GM18498 (cell line): ENCODE measurements at regions not wholly inside any gene's neighbourhood (a gene's known extent, or its start where the extent isn't known, plus 50 kb on each side); places are given as distances from the start of the nearest gene placed in this dataset.
"Not testable (repeated sequence)": the region's sequence is repeated elsewhere in the genome, so short reads cannot be mapped to it uniquely, and the experiment has no call there.

Experiments
- ATAC-seq: cut with Tn5 transposase; IDR thresholded peaks from one replicate; pipeline ENCODE4 v1.9.1; 2021; ENCODE audit warnings: mild to moderate bottlenecking, moderate library complexity; ENCODE audit not compliant: unreplicated experiment

GRCh38 chr4:188370777-188371176, 231.5 kb downstream of the TRIML1 start:
- no peak for ATAC-seq

DNA sequence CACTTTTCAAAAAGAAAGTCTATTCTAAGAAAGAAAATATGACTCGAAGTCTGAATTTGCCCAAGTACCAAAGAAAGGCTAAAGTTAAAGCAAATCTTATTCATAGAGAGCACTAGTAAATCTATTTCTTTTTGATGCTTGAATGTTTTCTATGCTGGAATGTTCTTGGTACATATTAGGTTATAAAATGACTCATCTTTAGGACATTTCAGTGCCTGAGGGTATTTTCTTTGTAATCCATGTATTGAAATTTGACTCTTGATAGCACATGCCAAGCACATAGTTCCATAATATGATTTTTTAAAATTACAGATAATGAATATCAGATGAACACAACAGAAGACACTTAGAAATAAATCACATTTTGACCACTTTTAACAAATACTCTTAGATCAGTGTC, 232.8 kb downstream of the TRIML1 start:
- ATAC-seq: no peak

DNA sequence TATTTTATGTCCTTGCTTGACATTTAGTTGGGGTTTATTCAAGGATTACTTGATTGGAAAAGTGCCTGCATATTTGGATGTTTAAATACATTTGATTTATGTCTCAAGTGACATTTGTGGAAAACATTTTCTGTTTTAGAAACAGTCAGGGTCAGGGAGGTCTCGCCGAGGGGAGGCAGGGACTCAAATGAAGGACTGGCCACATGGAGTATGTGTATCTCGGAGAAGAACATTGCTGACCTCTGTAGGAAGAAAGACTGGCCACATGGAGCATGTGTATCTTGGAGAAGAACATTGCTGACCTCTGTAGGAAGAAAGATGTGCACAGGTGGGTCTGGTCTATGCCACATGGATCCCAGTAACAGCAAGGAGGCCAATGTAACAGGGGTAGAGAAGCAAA, 233.6 kb downstream of the TRIML1 start:
- no peak for ATAC-seq

GRCh38 chr4:188374871-188375270, 235.6 kb downstream of the TRIML1 start:
- ATAC-seq: no peak

DNA sequence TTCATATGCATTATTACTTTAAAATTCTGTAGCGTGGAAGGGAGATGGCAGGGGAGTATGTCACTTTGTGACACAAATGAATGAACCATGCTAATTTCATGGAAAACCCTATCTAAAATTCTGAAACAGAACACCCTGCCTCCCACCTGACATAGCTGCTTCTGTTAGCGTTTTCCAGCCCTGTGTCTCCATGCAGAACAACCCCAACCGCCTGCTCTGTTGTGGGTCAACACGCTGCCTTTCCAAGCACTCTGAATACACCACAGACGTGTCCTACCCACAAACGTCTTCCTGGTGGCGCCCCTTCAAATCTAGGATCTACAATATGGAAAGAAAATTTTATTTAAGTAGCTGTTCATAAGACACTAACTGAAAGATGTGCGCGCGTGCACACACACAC, 238.6 kb downstream of the TRIML1 start:
- no peak for ATAC-seq

DNA sequence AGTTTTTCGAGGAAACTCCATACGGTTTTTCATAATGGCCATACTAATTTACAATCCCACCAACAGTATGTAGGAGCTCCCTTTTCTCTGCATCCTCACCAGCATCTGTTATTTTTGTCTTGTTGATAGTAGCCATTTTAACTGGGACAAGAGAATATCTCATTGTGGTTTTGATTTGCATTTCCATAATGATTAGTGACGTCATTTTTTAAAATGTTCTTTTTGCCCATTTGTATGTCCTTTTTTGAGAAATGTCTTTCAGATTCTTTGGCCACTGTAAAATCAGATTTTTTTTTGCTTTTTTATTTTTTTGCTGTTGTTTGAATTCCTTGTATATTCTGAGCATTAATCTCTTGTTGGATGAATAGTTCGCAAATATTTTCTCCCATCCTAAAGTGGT, 243.9 kb downstream of the TRIML1 start:
- ATAC-seq: no peak

DNA sequence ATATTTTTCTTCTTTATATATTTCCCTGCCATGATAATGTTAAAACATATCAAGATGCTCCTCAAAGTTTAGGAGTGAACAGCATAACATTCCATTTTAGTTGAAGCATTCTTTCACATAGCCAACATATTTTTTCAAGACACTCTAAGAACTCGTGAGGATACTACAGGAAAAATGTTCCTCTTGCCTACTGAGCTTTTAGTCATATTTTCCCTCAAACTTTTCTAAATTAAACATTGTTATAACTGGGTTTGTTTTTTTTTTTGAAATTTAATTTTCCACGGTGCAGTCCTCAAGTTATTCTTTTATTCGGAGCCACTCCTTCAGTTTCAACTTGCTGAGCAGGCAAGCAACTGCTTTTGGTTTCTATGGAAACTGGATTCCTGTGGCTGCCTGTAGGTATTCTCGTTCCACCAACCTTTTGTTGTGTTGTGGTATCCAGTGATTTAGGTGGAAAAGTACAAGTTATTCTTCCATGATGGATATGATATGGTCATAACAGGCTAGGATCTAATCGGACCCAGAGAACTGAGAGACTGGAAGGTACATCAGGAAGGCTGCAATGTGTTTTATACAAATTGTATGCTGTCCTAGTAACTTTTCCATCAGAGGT, 248.0 kb downstream of the TRIML1 start:
- ATAC-seq: no peak

- not testable (repeated sequence) for ATAC-seq
Observed at GRCh38 chr4:188391349-188391748, 252.1 kb downstream of the TRIML1 start.

DNA sequence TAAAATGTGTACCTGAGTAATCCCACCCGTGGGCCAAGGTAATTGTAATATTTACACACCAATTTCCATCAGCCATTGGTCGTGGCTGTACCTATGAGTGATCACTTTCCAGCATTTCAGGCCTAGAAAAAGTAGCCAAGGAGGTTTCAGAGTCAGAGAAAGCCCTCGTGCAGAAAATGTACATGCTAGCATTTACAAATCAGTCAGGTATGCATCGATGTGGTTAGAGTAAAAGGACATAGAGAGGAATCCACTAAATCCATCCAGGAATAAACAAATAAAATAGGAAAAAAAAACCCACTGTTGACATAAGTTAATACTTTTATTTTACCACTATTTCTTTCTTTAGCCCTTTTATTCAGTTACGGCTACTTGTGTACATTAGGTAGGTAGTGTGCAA, 256.8 kb downstream of the TRIML1 start:
- no peak for ATAC-seq

- no peak for ATAC-seq
Observed at GRCh38 chr4:188399834-188400233, 260.6 kb downstream of the TRIML1 start.

DNA sequence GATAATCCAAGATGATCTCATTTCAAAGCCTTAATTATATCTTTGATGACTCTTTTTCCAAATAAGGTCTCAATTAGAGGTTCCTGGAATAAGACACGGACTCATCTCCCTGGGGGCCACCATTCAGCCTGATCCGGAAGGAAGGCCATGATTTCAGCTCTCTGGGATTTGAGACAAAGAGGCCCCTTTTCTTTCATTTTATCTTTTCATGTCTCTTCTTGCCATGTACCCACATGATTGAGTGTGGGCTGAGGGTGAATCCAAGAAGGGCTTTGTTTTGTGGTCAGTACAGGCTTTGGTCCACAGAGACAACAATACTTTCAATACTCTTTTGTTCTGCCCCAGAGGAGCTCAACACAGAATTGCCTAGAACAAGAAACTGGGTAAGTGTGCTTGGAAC, 261.2 kb downstream of the TRIML1 start:
- no peak for ATAC-seq

DNA sequence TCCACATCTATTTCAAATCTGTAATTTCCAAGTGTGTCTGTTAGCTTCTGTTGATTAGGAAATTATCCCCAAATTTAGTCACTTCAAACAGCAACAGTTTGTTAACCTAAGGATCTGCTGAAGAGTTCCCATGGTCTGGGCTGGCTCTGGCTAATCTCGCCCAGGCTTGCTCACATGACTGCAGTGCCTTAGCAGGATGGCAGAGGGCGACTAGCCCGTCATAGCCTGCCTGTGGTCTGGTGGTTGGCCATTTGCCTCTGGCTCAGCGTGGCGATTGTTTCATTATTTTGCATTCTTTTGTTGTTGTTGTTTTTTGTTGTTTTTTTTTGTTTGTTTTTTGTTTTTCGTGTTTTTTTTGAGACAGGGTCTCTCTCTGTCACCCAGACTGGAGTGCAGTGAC, 264.0 kb downstream of the TRIML1 start:
- no peak for ATAC-seq

DNA sequence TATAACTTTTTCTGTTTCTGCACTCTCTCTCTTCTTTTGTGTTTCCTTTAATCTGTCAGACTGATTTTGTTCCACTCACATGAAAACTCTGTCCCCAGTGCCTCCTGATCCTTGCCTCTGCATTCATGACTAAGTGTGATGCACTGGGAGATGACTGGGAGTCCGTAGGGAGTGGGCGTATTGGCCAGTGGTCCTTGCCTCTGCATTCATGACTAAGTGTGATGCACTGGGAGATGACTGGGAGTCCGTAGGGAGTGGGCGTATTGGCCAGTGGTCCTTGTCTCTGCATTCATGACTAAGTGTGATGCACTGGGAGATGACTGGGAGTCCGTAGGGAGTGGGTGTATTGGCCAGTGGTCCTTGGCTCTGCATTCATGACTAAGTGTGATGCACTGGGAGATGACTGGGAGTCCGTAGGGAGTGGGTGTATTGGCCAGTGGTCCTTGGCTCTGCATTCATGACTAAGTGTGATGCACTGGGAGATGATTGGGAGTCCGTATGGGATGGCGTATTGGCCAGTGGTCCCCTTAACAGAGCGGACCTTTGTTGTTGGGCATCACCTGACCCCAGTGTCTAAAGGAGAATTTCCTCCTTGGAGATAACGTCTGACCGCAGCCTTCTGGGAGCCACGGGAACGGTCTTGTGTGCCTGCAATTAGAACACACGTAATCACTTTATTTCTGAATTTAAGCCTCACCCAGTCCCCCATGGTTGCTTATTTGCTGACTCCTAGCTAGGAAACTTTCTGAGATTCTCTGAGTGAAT, 266.0 kb downstream of the TRIML1 start:
- ATAC-seq: not testable (repeated sequence)

- ATAC-seq: no peak
Observed at GRCh38 chr4:188408244-188409030, 269.2 kb downstream of the TRIML1 start.

DNA sequence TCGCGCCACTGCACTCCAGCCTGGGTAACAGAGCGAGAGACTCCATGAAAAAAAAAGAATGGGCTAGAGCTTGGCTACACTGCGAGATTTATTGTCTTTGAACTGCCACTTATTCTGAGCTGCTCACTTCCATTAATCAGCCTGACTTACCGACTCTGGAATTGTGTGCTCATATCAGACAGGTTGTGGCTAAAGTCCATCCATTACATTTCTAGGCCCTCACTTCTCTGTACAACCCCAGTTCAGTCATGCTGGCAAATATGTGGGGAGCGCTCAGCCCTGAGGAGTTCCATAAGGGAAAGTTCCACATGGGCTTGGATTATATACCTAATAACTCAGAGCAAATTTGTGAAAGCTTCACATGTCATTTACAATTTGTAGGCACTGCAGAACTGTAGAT, 270.6 kb downstream of the TRIML1 start:
- ATAC-seq: no peak

DNA sequence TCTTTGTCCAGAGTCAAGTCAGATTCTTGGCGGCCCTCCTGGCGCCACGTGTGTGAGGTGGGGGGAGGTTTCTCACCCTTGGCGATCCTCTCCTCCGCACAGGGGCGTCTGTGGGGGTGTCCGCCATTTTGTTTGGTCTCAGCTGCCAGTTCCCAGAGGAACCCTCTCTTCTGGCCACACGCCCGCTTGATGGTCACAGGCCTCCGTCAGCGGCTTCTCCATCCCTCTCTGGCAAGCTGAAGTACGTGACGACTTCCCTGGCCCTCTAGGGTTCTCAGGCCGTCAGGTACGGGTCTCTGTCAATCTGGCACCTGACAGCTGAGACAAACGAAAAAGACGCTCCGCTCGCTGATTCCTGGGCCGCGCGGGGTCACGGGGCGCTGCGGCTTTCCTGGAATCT, 272.6 kb downstream of the TRIML1 start:
- no peak for ATAC-seq

GRCh38 chr4:188412499-188412898, 273.3 kb downstream of the TRIML1 start:
- ATAC-seq: no peak

- ATAC-seq: no peak
Observed at GRCh38 chr4:188414441-188414840, 275.2 kb downstream of the TRIML1 start.

GRCh38 chr4:188417181-188417580, 277.9 kb downstream of the TRIML1 start:
- ATAC-seq: no peak

GRCh38 chr4:188423039-188423438, 283.8 kb downstream of the TRIML1 start:
- ATAC-seq: no peak

DNA sequence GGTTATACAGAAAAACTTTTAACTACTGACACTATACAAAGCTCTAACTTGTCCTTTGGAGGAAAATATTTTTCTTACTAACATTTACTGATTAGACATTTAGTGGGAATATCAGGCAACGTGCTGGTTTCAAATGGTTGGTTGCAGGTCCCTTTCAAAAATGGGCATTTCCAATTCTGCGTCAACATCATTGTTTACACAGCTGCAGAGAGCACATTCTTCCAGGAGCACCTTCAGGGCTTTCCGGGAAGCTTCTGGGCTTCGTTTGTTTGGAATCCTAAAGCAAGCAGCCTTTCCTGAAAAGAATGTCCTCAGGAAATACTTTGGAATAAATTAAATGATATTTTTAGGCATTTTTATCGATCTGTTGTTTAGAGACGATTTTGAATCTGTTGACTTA, 289.7 kb downstream of the TRIML1 start:
- no peak for ATAC-seq

- no peak for ATAC-seq
Observed at GRCh38 chr4:188429965-188430364, 290.7 kb downstream of the TRIML1 start.
